OCI-LY7 (cell line): ENCODE measurements at regions not wholly inside any gene's neighbourhood (a gene's known extent, or its start where the extent isn't known, plus 50 kb on each side); places are given as distances from the start of the nearest gene placed in this dataset.

Source experiments
- BruUV-seq: library from RNA; stranded (reverse); fragments of 400-500 nt; replicated peaks from 2 replicates; lab custom pipeline; 2021; lab: Mats Ljungman, UMichigan
- CTCF ChIA-PET: fragments of 300-600 bp; sonication (Branson Sonifier 250); formaldehyde crosslinking; loops from one replicate; lab custom pipeline; 2022; ENCODE audit warnings: antibody characterized with exemption; ENCODE audit not compliant: unreplicated experiment; lab: Charles Lee
- POLR2A ChIA-PET: fragments of 300-600 bp; sonication (Branson Sonifier 250); formaldehyde crosslinking; loops from one replicate; lab custom pipeline; 2022; ENCODE audit warnings: antibody characterized with exemption; lab: Charles Lee
- DNase-seq: peaks from one replicate; pipeline ENCODE4 v3.0.0-alpha.2; 2015; ENCODE audit warnings: low spot score
- H2AFZ ChIP-seq: fragments of 200-600 bp; sonication (generic), shearing (Covaris generic); 2 replicates; pipeline ENCODE4 v1.6.1; 2014; ENCODE audit warnings: mild to moderate bottlenecking, antibody characterized with exemption, low read length, moderate library complexity
- H3K27ac ChIP-seq: fragments of 200-600 bp; sonication (generic); 2 replicates; pipeline ENCODE4 v1.5.1; 2014; ENCODE audit warnings: mixed run types, low read depth, mild to moderate bottlenecking, moderate library complexity, low read length, inconsistent platforms; ENCODE audit not compliant: poor library complexity, severe bottlenecking
- H3K36me3 ChIP-seq: fragments of 200-600 bp; sonication (generic); 2 replicates; pipeline ENCODE4 v1.6.1; 2014; ENCODE audit warnings: mild to moderate bottlenecking, antibody characterized with exemption, low read length, moderate library complexity, mixed read lengths; ENCODE audit not compliant: insufficient read depth
- H3K4me1 ChIP-seq: fragments of 200-600 bp; sonication (generic); 2 replicates; pipeline ENCODE4 v1.5.1; 2014; ENCODE audit warnings: mild to moderate bottlenecking, low read length; ENCODE audit not compliant: insufficient read depth, poor library complexity, severe bottlenecking
- H3K4me2 ChIP-seq: fragments of 200-600 bp; sonication (generic); 2 replicates; pipeline ENCODE4 v1.6.1; 2014; ENCODE audit warnings: mild to moderate bottlenecking, low read length
- H3K4me3 ChIP-seq: fragments of 200-600 bp; sonication (generic); 2 replicates; pipeline ENCODE4 v1.5.1; 2014; ENCODE audit warnings: mild to moderate bottlenecking, low read depth, low read length; ENCODE audit not compliant: poor library complexity, severe bottlenecking
- H3K79me2 ChIP-seq: fragments of 200-600 bp; sonication (generic); 2 replicates; pipeline ENCODE4 v1.6.1; 2016; ENCODE audit warnings: low read depth, mild to moderate bottlenecking, low read length, moderate library complexity, mixed read lengths; ENCODE audit not compliant: insufficient read depth
- H3K9me2 ChIP-seq: fragments of 200-600 bp; sonication (generic); 2 replicates; pipeline ENCODE4 v1.6.1; 2016; ENCODE audit warnings: mild to moderate bottlenecking, low read length, mixed read lengths; ENCODE audit not compliant: insufficient read depth
- H3K9me3 ChIP-seq: fragments of 200-600 bp; sonication (generic); 2 replicates; pipeline ENCODE4 v1.6.1; 2014; ENCODE audit warnings: mild to moderate bottlenecking, mixed run types, low read length, mixed read lengths
- H4K20me1 ChIP-seq: fragments of 200-600 bp; sonication (generic); 2 replicates; pipeline ENCODE4 v1.6.1; 2014; ENCODE audit warnings: mild to moderate bottlenecking, antibody characterized with exemption, low read length, moderate library complexity, mixed read lengths; ENCODE audit not compliant: insufficient read depth
- EZH2phosphoT487 ChIP-seq: fragments of 200-600 bp; sonication (generic); IDR thresholded peaks from 2 replicates; pipeline ENCODE4 v1.6.1; 2018; ENCODE audit warnings: low read depth, borderline replicate concordance, mild to moderate bottlenecking, mixed run types, antibody characterized with exemption, low read length, moderate library complexity, mixed read lengths
- intact Hi-C: fragments of 100-400 bp; cut with micrococcal nuclease; formaldehyde crosslinking; loops from one replicate; pipeline ENCODE4 v1.10.0; 2022; ENCODE audit not compliant: unreplicated experiment
- TF ChIP-seq, protein P1 (sequence below): fragments of 200-600 bp; sonication (generic); conservative IDR thresholded peaks from 2 replicates; pipeline ENCODE4 v1.5.1; 2014; ENCODE audit warnings: mild to moderate bottlenecking, antibody characterized with exemption, low read length, moderate library complexity, mixed read lengths

DNA sequence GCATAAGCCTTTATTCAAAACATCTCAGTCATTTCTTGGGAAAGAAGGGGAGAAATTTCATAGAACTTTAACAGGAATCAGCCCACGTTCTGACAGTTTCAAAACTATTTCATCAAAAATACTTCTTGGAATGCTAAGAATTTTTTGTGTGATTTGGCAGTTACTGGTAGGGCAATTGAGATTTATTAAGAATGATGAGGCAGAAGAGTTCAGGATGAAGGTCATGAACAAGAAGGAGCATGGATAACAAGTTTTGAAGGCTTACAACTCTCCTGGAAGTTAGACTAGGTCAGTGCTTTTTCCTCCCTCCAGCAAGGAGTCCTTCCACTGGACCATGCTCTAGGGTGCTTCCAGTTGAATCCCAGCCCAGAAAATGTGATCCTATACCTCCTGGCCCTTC lies 569.9 kb downstream of the ANKRD7 start:
- H3K9me3 ChIP-seq: no peaks in the 10 kb centered on the region
- H3K4me2 ChIP-seq: no peak overlapping the region
- H3K36me3 ChIP-seq: no peaks in the 10 kb centered on the region
- no peak for TF ChIP-seq EZH2phosphoT487
- TF ChIP-seq, protein P1, sequence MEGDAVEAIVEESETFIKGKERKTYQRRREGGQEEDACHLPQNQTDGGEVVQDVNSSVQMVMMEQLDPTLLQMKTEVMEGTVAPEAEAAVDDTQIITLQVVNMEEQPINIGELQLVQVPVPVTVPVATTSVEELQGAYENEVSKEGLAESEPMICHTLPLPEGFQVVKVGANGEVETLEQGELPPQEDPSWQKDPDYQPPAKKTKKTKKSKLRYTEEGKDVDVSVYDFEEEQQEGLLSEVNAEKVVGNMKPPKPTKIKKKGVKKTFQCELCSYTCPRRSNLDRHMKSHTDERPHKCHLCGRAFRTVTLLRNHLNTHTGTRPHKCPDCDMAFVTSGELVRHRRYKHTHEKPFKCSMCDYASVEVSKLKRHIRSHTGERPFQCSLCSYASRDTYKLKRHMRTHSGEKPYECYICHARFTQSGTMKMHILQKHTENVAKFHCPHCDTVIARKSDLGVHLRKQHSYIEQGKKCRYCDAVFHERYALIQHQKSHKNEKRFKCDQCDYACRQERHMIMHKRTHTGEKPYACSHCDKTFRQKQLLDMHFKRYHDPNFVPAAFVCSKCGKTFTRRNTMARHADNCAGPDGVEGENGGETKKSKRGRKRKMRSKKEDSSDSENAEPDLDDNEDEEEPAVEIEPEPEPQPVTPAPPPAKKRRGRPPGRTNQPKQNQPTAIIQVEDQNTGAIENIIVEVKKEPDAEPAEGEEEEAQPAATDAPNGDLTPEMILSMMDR: no peak
- POLR2A ChIA-PET: no interaction called here
- H3K4me1 ChIP-seq: no peaks in the 10 kb centered on the region
- H4K20me1 ChIP-seq: no peaks in the 10 kb centered on the region
- no TSS peak for BruUV-seq
- H3K79me2 ChIP-seq: no peaks in the 10 kb centered on the region
- no peak overlapping the region for H3K4me3 ChIP-seq
- H3K9me2 ChIP-seq: no peaks in the 10 kb centered on the region
- DNase-seq: no peak
- intact Hi-C loops: no loop called here
- no peak overlapping the region for H2AFZ ChIP-seq
- no peak overlapping the region for H3K27ac ChIP-seq
- CTCF ChIA-PET: no interaction called here

DNA sequence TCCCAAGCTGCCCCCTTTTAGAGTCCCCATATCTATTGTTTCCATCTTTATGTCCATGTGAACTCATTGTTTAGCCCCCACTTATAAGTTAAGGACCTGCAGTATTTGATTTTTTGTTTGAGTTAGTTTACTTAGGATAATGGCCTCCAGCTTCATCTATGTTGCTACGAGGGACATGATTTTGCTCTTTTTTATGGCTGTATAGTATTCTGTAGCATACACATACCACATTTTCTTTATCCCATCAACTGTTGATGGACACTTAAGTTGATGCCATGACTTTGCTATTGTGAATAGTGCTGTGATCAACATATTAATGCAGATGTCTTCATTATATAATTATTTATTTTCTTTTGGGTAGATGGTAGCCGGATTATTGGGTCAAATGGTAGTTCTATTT lies 576.9 kb downstream of the ANKRD7 start:
- Histone ChIP-seq H3K4me1 (no peaks in the 10 kb centered on the region), H4K20me1 (no peaks in the 10 kb centered on the region), H3K79me2 (no peaks in the 10 kb centered on the region), H2AFZ (no peak overlapping the region), H3K27ac (no peak overlapping the region), H3K9me2 (no peaks in the 10 kb centered on the region), H3K4me2 (no peak overlapping the region), H3K36me3 (no peaks in the 10 kb centered on the region), H3K9me3 (no peaks in the 10 kb centered on the region), H3K4me3 (no peak overlapping the region)
- CTCF ChIA-PET: no interaction called here
- no peak for DNase-seq
- BruUV-seq: no TSS peak
- POLR2A ChIA-PET: no interaction called here
- TF ChIP-seq, protein P1: no peak
- no peak for TF ChIP-seq EZH2phosphoT487
- intact Hi-C loops: no loop called here

DNA sequence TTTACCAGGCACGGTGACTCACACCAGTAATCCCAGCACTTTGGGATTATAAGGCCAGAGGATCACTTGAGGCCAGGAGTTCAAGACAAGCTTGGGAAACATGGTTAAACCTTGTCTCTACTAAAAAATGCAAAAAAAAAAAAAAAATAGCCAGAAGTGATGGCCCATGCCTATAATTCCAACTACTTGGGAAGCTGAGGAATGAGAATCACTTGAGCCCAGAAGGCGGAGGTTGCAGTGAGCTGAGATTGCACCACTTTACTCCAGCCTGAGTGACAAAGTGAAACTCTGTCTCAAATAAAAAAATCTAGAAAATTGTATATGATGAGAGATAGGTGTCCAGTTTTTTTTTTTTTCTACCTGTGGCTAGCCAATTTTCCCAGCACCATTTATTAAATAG lies 578.2 kb downstream of the ANKRD7 start:
- no TSS peak for BruUV-seq
- no peak for DNase-seq
- H3K9me2 ChIP-seq: no peaks in the 10 kb centered on the region
- no peak overlapping the region for H3K4me3 ChIP-seq
- ChIA-PET POLR2A (no interaction called here), CTCF (no interaction called here)
- no peaks in the 10 kb centered on the region for H3K9me3 ChIP-seq
- no peak overlapping the region for H3K4me2 ChIP-seq
- intact Hi-C loops: no loop called here
- H2AFZ ChIP-seq: no peak overlapping the region
- TF ChIP-seq, protein P1: no peak
- TF ChIP-seq EZH2phosphoT487: no peak
- H3K4me1 ChIP-seq: no peaks in the 10 kb centered on the region
- H3K79me2 ChIP-seq: no peaks in the 10 kb centered on the region
- H4K20me1 ChIP-seq: no peaks in the 10 kb centered on the region
- H3K27ac ChIP-seq: no peak overlapping the region
- no peaks in the 10 kb centered on the region for H3K36me3 ChIP-seq
